ENCODE measurements at regions not wholly inside any gene's neighbourhood (a gene's known extent, or its start where the extent isn't known, plus 50 kb on each side); places are given as distances from the start of the nearest gene placed in this dataset.

DNA sequence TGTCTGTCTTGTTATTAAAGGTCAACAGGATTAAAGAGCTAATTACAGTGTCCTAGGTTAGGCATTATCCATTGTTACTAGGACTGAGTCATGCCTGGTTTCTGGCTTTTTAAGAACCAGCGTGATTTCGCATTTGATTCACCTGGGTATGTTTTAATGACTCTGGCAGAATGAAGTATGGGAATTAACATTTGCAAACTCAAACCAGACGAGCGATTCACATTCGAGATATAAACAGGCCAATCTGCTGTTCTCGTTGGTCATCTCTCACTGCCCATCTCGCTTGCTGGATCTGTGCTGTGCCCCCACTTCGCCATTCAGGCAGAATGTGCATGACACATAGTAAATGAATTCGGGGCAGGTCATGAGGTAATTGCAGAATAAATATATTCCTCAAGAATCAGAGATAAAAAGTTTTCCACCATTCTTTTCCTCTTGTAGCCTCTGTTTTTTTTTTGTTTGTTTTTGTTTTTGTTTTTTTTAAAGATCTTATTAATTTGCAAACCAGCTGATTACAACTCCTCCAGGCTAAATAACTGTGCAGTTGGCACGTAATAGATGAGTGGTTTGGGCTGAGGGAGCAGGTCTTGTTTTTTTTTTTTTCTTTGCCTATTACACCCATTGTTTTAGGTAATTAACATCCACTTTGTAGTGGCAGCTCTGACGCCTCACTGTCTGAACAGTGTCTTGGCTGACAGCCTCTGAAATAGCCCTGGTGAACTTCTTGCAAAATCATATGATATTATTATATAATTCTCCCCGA is 313.5 kb upstream of the MSX2 start:
- Histone ChIP-seq H3K4me1 (ENCODE audit: insufficient read depth, low read length, poor library complexity, severe bottlenecking) (no peaks in the 10 kb centered on the region), H3K36me3 (ENCODE audit: insufficient read depth, low read length) (no peaks in the 10 kb centered on the region), H3K9me3 (ENCODE audit: low read length) (no peaks in the 10 kb centered on the region), H2AFZ (ENCODE audit: low read length) (no peak overlapping the region), H3K4me3 (ENCODE audit: low read depth, low read length, poor library complexity, severe bottlenecking) (no peak overlapping the region), H4K20me1 (ENCODE audit: insufficient read depth, low read length) (no peaks in the 10 kb centered on the region), H3K27ac (ENCODE audit: low read depth, low read length, poor library complexity, severe bottlenecking) (no peak overlapping the region), H3K9me2 (ENCODE audit: insufficient read depth, low read length) (no peaks in the 10 kb centered on the region), H3K79me2 (ENCODE audit: insufficient read depth, low read depth, low read length) (no peaks in the 10 kb centered on the region), H3K4me2 (ENCODE audit: low read length) (no peak overlapping the region)
- no TSS peak for BruUV-seq (replicated peaks)
- no peak for TF ChIP-seq CTCF (conservative IDR thresholded peaks at IDR 0.05; ENCODE audit: low read length)
- TF ChIP-seq EZH2phosphoT487 (IDR thresholded peaks at IDR 0.05; ENCODE audit: borderline replicate concordance, low read depth, low read length) = no peak
- CTCF ChIA-PET (ENCODE audit: unreplicated experiment) = no interaction called here
- POLR2A ChIA-PET = no interaction called here
- DNase-seq (ENCODE audit: low spot score) = no peak
- intact Hi-C loops (cut with micrococcal nuclease; ENCODE audit: unreplicated experiment) = no loop called here

GRCh38 chr5:174411479-174411819 is 312.9 kb upstream of the MSX2 start:
- CTCF ChIA-PET (ENCODE audit: unreplicated experiment) = no interaction called here
- no peaks in the 10 kb centered on the region for H3K9me2 ChIP-seq (ENCODE audit: insufficient read depth, low read length)
- H3K27ac ChIP-seq (ENCODE audit: low read depth, low read length, poor library complexity, severe bottlenecking) = no peak overlapping the region
- no peak for TF ChIP-seq EZH2phosphoT487 (IDR thresholded peaks at IDR 0.05; ENCODE audit: borderline replicate concordance, low read depth, low read length)
- TF ChIP-seq CTCF (conservative IDR thresholded peaks at IDR 0.05; ENCODE audit: low read length) = no peak
- BruUV-seq (replicated peaks) = no TSS peak
- H3K4me2 ChIP-seq (ENCODE audit: low read length) = no peak overlapping the region
- intact Hi-C loops (cut with micrococcal nuclease; ENCODE audit: unreplicated experiment) = no loop called here
- H3K79me2 ChIP-seq (ENCODE audit: insufficient read depth, low read depth, low read length) = no peaks in the 10 kb centered on the region
- no peak for DNase-seq (ENCODE audit: low spot score)
- no peaks in the 10 kb centered on the region for H3K36me3 ChIP-seq (ENCODE audit: insufficient read depth, low read length)
- H2AFZ ChIP-seq (ENCODE audit: low read length) = no peak overlapping the region
- no peaks in the 10 kb centered on the region for H3K9me3 ChIP-seq (ENCODE audit: low read length)
- no peaks in the 10 kb centered on the region for H3K4me1 ChIP-seq (ENCODE audit: insufficient read depth, low read length, poor library complexity, severe bottlenecking)
- H3K4me3 ChIP-seq (ENCODE audit: low read depth, low read length, poor library complexity, severe bottlenecking) = no peak overlapping the region
- no peaks in the 10 kb centered on the region for H4K20me1 ChIP-seq (ENCODE audit: insufficient read depth, low read length)
- POLR2A ChIA-PET = no interaction called here

DNA sequence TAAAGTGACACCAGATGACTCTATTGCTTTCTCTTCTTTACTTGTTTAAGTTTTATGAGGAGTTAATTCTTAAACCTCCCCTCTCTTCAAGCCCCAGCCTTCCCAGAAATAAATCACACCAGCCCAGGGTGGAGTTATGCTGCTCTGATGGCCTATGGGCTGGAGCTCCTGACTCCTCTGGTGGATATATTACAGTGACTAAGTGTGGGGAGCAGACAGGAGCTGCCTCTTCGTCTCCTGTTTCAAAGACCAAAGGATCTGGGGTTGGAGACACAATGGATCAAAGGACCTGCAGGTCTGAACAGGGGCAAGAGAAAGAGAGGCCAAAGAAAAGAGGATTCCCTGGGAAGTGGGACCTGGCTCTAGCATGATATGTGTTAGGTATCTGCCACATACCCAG is 312.0 kb upstream of the MSX2 start:
- TF ChIP-seq EZH2phosphoT487 (IDR thresholded peaks at IDR 0.05; ENCODE audit: borderline replicate concordance, low read depth, low read length) (no peak), CTCF (conservative IDR thresholded peaks at IDR 0.05; ENCODE audit: low read length) (no peak)
- H3K79me2 ChIP-seq (ENCODE audit: insufficient read depth, low read depth, low read length) = no peaks in the 10 kb centered on the region
- DNase-seq (ENCODE audit: low spot score) = no peak
- H3K9me3 ChIP-seq (ENCODE audit: low read length) = no peaks in the 10 kb centered on the region
- ChIA-PET CTCF (ENCODE audit: unreplicated experiment) (no interaction called here), POLR2A (no interaction called here)
- intact Hi-C loops (cut with micrococcal nuclease; ENCODE audit: unreplicated experiment) = no loop called here
- no peak overlapping the region for H3K27ac ChIP-seq (ENCODE audit: low read depth, low read length, poor library complexity, severe bottlenecking)
- no TSS peak for BruUV-seq (replicated peaks)
- H4K20me1 ChIP-seq (ENCODE audit: insufficient read depth, low read length) = no peaks in the 10 kb centered on the region
- H3K4me2 ChIP-seq (ENCODE audit: low read length) = no peak overlapping the region
- H3K36me3 ChIP-seq (ENCODE audit: insufficient read depth, low read length) = no peaks in the 10 kb centered on the region
- no peaks in the 10 kb centered on the region for H3K4me1 ChIP-seq (ENCODE audit: insufficient read depth, low read length, poor library complexity, severe bottlenecking)
- no peak overlapping the region for H3K4me3 ChIP-seq (ENCODE audit: low read depth, low read length, poor library complexity, severe bottlenecking)
- no peak overlapping the region for H2AFZ ChIP-seq (ENCODE audit: low read length)
- H3K9me2 ChIP-seq (ENCODE audit: insufficient read depth, low read length) = no peaks in the 10 kb centered on the region

Measured in OCI-LY7 (cell line).